ENCODE measurements at regions not wholly inside any gene's neighbourhood (a gene's known extent, or its start where the extent isn't known, plus 50 kb on each side); places are given as distances from the start of the nearest gene placed in this dataset.

DNA sequence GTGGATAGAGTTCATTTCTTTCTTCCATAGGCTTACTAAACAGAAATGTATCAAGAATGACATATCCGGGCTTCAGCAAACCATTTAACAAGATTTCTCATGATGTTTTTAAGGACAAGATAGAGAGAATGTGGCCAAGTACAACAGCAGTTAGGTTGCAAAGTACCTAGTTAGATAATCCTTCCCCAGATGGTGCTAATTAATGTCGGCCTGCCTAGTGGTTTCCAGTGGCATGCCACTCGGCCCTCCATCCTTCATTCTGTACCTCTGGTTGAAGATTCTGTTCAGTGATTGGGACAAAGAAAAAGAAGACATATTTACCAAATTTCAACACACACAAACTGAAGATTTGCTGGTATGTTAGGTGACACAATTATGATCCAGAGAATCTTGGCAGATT lies 212.1 kb downstream of the MACC1 start:
- TF ChIP-seq, protein P1, sequence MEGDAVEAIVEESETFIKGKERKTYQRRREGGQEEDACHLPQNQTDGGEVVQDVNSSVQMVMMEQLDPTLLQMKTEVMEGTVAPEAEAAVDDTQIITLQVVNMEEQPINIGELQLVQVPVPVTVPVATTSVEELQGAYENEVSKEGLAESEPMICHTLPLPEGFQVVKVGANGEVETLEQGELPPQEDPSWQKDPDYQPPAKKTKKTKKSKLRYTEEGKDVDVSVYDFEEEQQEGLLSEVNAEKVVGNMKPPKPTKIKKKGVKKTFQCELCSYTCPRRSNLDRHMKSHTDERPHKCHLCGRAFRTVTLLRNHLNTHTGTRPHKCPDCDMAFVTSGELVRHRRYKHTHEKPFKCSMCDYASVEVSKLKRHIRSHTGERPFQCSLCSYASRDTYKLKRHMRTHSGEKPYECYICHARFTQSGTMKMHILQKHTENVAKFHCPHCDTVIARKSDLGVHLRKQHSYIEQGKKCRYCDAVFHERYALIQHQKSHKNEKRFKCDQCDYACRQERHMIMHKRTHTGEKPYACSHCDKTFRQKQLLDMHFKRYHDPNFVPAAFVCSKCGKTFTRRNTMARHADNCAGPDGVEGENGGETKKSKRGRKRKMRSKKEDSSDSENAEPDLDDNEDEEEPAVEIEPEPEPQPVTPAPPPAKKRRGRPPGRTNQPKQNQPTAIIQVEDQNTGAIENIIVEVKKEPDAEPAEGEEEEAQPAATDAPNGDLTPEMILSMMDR (conservative IDR thresholded peaks at IDR 0.05; ENCODE audit: low read depth in 2 of 2) = no peak
- no peak for TF ChIP-seq POLR2AphosphoS5 (IDR thresholded peaks at IDR 0.05; ENCODE audit: low read depth)
- TF ChIP-seq ZNF331 (CRISPR knock-in tag; IDR thresholded peaks at IDR 0.05; ENCODE audit: low read depth) = no peak
- TF ChIP-seq, protein P2, sequence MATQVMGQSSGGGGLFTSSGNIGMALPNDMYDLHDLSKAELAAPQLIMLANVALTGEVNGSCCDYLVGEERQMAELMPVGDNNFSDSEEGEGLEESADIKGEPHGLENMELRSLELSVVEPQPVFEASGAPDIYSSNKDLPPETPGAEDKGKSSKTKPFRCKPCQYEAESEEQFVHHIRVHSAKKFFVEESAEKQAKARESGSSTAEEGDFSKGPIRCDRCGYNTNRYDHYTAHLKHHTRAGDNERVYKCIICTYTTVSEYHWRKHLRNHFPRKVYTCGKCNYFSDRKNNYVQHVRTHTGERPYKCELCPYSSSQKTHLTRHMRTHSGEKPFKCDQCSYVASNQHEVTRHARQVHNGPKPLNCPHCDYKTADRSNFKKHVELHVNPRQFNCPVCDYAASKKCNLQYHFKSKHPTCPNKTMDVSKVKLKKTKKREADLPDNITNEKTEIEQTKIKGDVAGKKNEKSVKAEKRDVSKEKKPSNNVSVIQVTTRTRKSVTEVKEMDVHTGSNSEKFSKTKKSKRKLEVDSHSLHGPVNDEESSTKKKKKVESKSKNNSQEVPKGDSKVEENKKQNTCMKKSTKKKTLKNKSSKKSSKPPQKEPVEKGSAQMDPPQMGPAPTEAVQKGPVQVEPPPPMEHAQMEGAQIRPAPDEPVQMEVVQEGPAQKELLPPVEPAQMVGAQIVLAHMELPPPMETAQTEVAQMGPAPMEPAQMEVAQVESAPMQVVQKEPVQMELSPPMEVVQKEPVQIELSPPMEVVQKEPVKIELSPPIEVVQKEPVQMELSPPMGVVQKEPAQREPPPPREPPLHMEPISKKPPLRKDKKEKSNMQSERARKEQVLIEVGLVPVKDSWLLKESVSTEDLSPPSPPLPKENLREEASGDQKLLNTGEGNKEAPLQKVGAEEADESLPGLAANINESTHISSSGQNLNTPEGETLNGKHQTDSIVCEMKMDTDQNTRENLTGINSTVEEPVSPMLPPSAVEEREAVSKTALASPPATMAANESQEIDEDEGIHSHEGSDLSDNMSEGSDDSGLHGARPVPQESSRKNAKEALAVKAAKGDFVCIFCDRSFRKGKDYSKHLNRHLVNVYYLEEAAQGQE (IDR thresholded peaks at IDR 0.05; ENCODE audit: unreplicated experiment) = no peak
- TF ChIP-seq EZH2 (IDR thresholded peaks at IDR 0.05; ENCODE audit: low read depth, unreplicated experiment) = no peak
- no peak for TF ChIP-seq JUNB (IDR thresholded peaks at IDR 0.05; ENCODE audit: unreplicated experiment)
- no peak for TF ChIP-seq STAT1 (IDR thresholded peaks at IDR 0.05; ENCODE audit: unreplicated experiment)
- TF ChIP-seq CREB1 (CRISPR knock-in tag; IDR thresholded peaks at IDR 0.05; ENCODE audit: low read depth) = no peak

All from GM23338 (cell line).